ENCODE measurements at regions not wholly inside any gene's neighbourhood (a gene's known extent, or its start where the extent isn't known, plus 50 kb on each side); places are given as distances from the start of the nearest gene placed in this dataset.

DNA sequence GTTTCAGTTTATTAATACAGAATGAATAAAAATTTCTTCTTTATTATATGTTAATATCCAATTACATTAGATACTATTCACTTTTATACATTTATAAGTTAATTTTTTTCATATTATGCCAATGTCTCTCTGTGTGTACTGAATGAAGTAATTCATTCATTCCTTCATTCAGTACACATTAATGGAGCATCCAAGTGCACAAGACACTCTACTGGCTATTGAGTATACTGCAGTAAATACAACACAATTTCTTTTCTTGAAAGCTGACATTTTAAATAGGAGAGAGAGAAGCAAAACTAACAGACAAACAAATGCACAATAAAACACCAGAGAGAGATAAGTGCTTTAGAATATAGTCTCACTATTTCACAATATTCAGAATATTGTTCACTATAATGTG lies 1038.3 kb upstream of the SPRY2 start:
- TF ChIP-seq, protein P1, sequence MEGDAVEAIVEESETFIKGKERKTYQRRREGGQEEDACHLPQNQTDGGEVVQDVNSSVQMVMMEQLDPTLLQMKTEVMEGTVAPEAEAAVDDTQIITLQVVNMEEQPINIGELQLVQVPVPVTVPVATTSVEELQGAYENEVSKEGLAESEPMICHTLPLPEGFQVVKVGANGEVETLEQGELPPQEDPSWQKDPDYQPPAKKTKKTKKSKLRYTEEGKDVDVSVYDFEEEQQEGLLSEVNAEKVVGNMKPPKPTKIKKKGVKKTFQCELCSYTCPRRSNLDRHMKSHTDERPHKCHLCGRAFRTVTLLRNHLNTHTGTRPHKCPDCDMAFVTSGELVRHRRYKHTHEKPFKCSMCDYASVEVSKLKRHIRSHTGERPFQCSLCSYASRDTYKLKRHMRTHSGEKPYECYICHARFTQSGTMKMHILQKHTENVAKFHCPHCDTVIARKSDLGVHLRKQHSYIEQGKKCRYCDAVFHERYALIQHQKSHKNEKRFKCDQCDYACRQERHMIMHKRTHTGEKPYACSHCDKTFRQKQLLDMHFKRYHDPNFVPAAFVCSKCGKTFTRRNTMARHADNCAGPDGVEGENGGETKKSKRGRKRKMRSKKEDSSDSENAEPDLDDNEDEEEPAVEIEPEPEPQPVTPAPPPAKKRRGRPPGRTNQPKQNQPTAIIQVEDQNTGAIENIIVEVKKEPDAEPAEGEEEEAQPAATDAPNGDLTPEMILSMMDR (IDR thresholded peaks at IDR 0.05), result no peak
- TF ChIP-seq POLR2AphosphoS5 (IDR thresholded peaks at IDR 0.05) (no peak), POLR2A (IDR thresholded peaks at IDR 0.05) (no peak)
